WTC11 (cell line): ENCODE measurements at regions not wholly inside any gene's neighbourhood (a gene's known extent, or its start where the extent isn't known, plus 50 kb on each side); places are given as distances from the start of the nearest gene placed in this dataset.

Experiments
- ATAC-seq: fragments of 200-7000 bp; cut with Tn5 transposase; 2 replicates; pipeline ENCODE4 v1.10.0; 2021; ENCODE audit warnings: mild to moderate bottlenecking, moderate library complexity
- CTCF ChIA-PET: fragments of 300-600 bp; sonication (Branson Sonifier 250); formaldehyde crosslinking; loops from one replicate; lab custom pipeline; 2021; ENCODE audit warnings: antibody characterized with exemption; lab: Charles Lee
- POLR2A ChIA-PET: fragments of 350-600 bp; sonication (Branson Sonifier 250); formaldehyde crosslinking; loops from one replicate; lab custom pipeline; 2021; ENCODE audit warnings: antibody characterized with exemption; lab: Charles Lee
- DNase-seq: peaks from one replicate; pipeline ENCODE4 v3.0.0; 2021; ENCODE audit warnings: low spot score
- H3K27ac Mint-ChIP-seq: 2 replicates; pipeline ENCODE4 v1.8.0; 2021; ENCODE audit warnings: mixed read lengths
- H3K27me3 Mint-ChIP-seq: 2 replicates; pipeline ENCODE4 v1.8.0; 2021; ENCODE audit warnings: low read depth, mild to moderate bottlenecking, moderate library complexity, mixed read lengths
- H3K36me3 Mint-ChIP-seq: 2 replicates; pipeline ENCODE4 v1.8.0; 2021; ENCODE audit warnings: mixed read lengths
- H3K4me1 Mint-ChIP-seq: 2 replicates; pipeline ENCODE4 v1.8.0; 2022; ENCODE audit warnings: mixed read lengths
- H3K4me3 Mint-ChIP-seq: 2 replicates; pipeline ENCODE4 v1.8.0; 2021; ENCODE audit warnings: mild to moderate bottlenecking, moderate library complexity, mixed read lengths
- H3K9me3 Mint-ChIP-seq: 2 replicates; pipeline ENCODE4 v1.8.0; 2021; ENCODE audit warnings: mixed read lengths
- AR ChIP-seq: fragments of 250-450 bp; sonication (Bioruptor Pico); IDR thresholded peaks from 2 replicates; pipeline ENCODE4 v1.9.0; 2021; ENCODE audit warnings: mild to moderate bottlenecking
- ERG ChIP-seq: fragments of 250-450 bp; sonication (Bioruptor Pico); IDR thresholded peaks from 2 replicates; pipeline ENCODE4 v1.8.0; 2021; ENCODE audit warnings: mild to moderate bottlenecking
- FOXP4 ChIP-seq: sonication (generic); formaldehyde crosslinking; IDR thresholded peaks from 2 replicates; pipeline ENCODE4 v1.8.0; 2022; ENCODE audit warnings: mild to moderate bottlenecking, missing genetic modification reagents
- GTF2I ChIP-seq: fragments of 250-450 bp; sonication (Bioruptor Pico); conservative IDR thresholded peaks from 2 replicates; pipeline ENCODE4 v1.4.0; 2021; ENCODE audit warnings: mild to moderate bottlenecking
- HMGXB4 ChIP-seq: sonication (generic); formaldehyde crosslinking; IDR thresholded peaks from 2 replicates; pipeline ENCODE4 v1.8.1; 2023; ENCODE audit warnings: mild to moderate bottlenecking, moderate library complexity, missing genetic modification reagents
- JUN ChIP-seq: sonication (generic); formaldehyde crosslinking; IDR thresholded peaks from 2 replicates; pipeline ENCODE4 v1.8.0; 2023; ENCODE audit warnings: mild to moderate bottlenecking, missing genetic modification reagents
- MAX ChIP-seq: sonication (generic); formaldehyde crosslinking; IDR thresholded peaks from 2 replicates; pipeline ENCODE4 v1.8.0; 2022; ENCODE audit warnings: mild to moderate bottlenecking, missing genetic modification reagents
- PRDM15 ChIP-seq: sonication (generic); formaldehyde crosslinking; IDR thresholded peaks from 2 replicates; pipeline ENCODE4 v1.8.0; 2022; ENCODE audit warnings: missing genetic modification reagents
- PRRX2 ChIP-seq: fragments of 250-450 bp; sonication (Bioruptor Pico); IDR thresholded peaks from 2 replicates; pipeline ENCODE4 v1.8.0; 2021; ENCODE audit warnings: mild to moderate bottlenecking
- SMAD3 ChIP-seq: sonication (generic); formaldehyde crosslinking; IDR thresholded peaks from 2 replicates; pipeline ENCODE4 v1.8.0; 2022; ENCODE audit warnings: missing genetic modification reagents, mild to moderate bottlenecking, borderline replicate concordance
- SOX15 ChIP-seq: fragments of 250-450 bp; sonication (Bioruptor Pico); IDR thresholded peaks from 2 replicates; pipeline ENCODE4 v1.9.0; 2021; ENCODE audit warnings: mild to moderate bottlenecking
- USF2 ChIP-seq: sonication (generic); formaldehyde crosslinking; IDR thresholded peaks from 2 replicates; pipeline ENCODE4 v1.8.1; 2023; ENCODE audit warnings: mild to moderate bottlenecking, missing genetic modification reagents, moderate library complexity
- ZBTB43 ChIP-seq: sonication (generic); formaldehyde crosslinking; IDR thresholded peaks from 2 replicates; pipeline ENCODE4 v1.8.1; 2023; ENCODE audit warnings: mild to moderate bottlenecking, missing genetic modification reagents
- ZNF121 ChIP-seq: sonication (generic); formaldehyde crosslinking; IDR thresholded peaks from 2 replicates; pipeline ENCODE4 v1.8.0; 2023; ENCODE audit warnings: missing genetic modification reagents
- ZNF219 ChIP-seq: sonication (generic); formaldehyde crosslinking; IDR thresholded peaks from 2 replicates; pipeline ENCODE4 v1.8.0; 2023; ENCODE audit warnings: missing genetic modification reagents, mild to moderate bottlenecking, borderline replicate concordance
- ZNF396 ChIP-seq: fragments of 250-450 bp; sonication (Bioruptor Pico); IDR thresholded peaks from 2 replicates; pipeline ENCODE4 v1.8.0; 2021; ENCODE audit warnings: mild to moderate bottlenecking, moderate library complexity, borderline replicate concordance
- ZNF671 ChIP-seq: fragments of 250-450 bp; sonication (Bioruptor Pico); IDR thresholded peaks from 2 replicates; pipeline ENCODE4 v1.8.0; 2021; ENCODE audit warnings: mild to moderate bottlenecking

GRCh38 chr16:7038475-7038874 is 294.2 kb upstream of the RBFOX1 start (continued):
- no peak for TF ChIP-seq AR (CRISPR knock-in tag)

- Mint-ChIP-seq H3K27me3 (peaks cover 8% of the 10 kb centered on the region; the same call in 1 of the 2 replicates), H3K4me1 (no peaks in the 10 kb centered on the region), H3K9me3 (peaks cover 71% of the 10 kb centered on the region), H3K36me3 (peaks cover 66% of the 10 kb centered on the region), H3K27ac (no peak overlapping the region), H3K4me3 (no peak overlapping the region)
- ATAC-seq: no peak
- no peak for DNase-seq
- ChIA-PET CTCF (no interaction called here), POLR2A (no interaction called here)
- TF ChIP-seq SOX15 (CRISPR knock-in tag): no peak
- no peak for TF ChIP-seq JUN (CRISPR knock-in tag)
- no peak for TF ChIP-seq AR (CRISPR knock-in tag)
- no peak for TF ChIP-seq MAX (CRISPR knock-in tag)
- TF ChIP-seq PRRX2 (CRISPR knock-in tag): no peak
- no peak for TF ChIP-seq ERG
- TF ChIP-seq SMAD3 (CRISPR knock-in tag): no peak
- no peak for TF ChIP-seq ZBTB43 (CRISPR knock-in tag)
- TF ChIP-seq ZNF219 (CRISPR knock-in tag): no peak
- TF ChIP-seq ZNF396: no peak
- TF ChIP-seq PRDM15 (CRISPR knock-in tag): no peak
- no peak for TF ChIP-seq HMGXB4 (CRISPR knock-in tag)
- no peak for TF ChIP-seq GTF2I (CRISPR knock-in tag)
- TF ChIP-seq ZNF121 (CRISPR knock-in tag): no peak
- TF ChIP-seq ZNF671 (CRISPR knock-in tag): no peak
- TF ChIP-seq FOXP4: no peak
- TF ChIP-seq USF2 (CRISPR knock-in tag): no peak
These were observed 295.1 kb upstream of the RBFOX1 start for GRCh38 chr16:7037495-7037894.
